PC-9 (cell line): ENCODE measurements at regions not wholly inside any gene's neighbourhood (a gene's known extent, or its start where the extent isn't known, plus 50 kb on each side); places are given as distances from the start of the nearest gene placed in this dataset.

Experiments used
- BruUV-seq: library from RNA; stranded (reverse); fragments of 400-500 nt; replicated peaks from 2 replicates; lab custom pipeline; 2021; lab: Mats Ljungman, UMichigan
- CTCF ChIA-PET: fragments of 300-600 bp; sonication (Branson Sonifier 250); formaldehyde crosslinking; loops from one replicate; lab custom pipeline; 2022; ENCODE audit warnings: antibody characterized with exemption; lab: Charles Lee
- POLR2A ChIA-PET: fragments of 300-600 bp; sonication (Branson Sonifier 250); formaldehyde crosslinking; loops from one replicate; lab custom pipeline; 2022; ENCODE audit warnings: antibody characterized with exemption; ENCODE audit not compliant: unreplicated experiment; lab: Charles Lee
- DNase-seq, 2 experiments: peaks; one replicate each; pipeline versions ENCODE4 v3.0.0 to v3.0.0-alpha.2; 2015 to 2022; ENCODE audit warnings: mixed read lengths in 1 of 2
- H2AFZ ChIP-seq: fragments of 200-600 bp; sonication (generic); 2 replicates; pipeline ENCODE4 v1.8.1; 2017; ENCODE audit warnings: antibody characterized with exemption
- H3F3A ChIP-seq: fragments of 200-600 bp; sonication (generic); 2 replicates; pipeline ENCODE4 v1.8.1; 2017; ENCODE audit warnings: antibody characterized with exemption, mild to moderate bottlenecking, low read depth; ENCODE audit not compliant: insufficient read depth
- H3K27ac ChIP-seq: fragments of 200-600 bp; sonication (generic); 2 replicates; pipeline ENCODE4 v1.6.1; 2016; ENCODE audit warnings: mixed run types
- H3K27me3 ChIP-seq: fragments of 200-600 bp; sonication (generic); 2 replicates; pipeline ENCODE4 v1.6.1; 2016; ENCODE audit warnings: low read depth, mixed run types; ENCODE audit not compliant: insufficient read depth
- H3K36me3 ChIP-seq: fragments of 200-600 bp; sonication (generic); 2 replicates; pipeline ENCODE4 v1.6.1; 2016; ENCODE audit warnings: low read depth, mixed run types
- H3K4me1 ChIP-seq: fragments of 200-600 bp; sonication (generic); replicated peaks from 2 replicates; pipeline ENCODE4 v1.6.1; 2016; ENCODE audit warnings: mixed run types; ENCODE audit not compliant: insufficient read depth
- H3K4me2 ChIP-seq: fragments of 200-600 bp; sonication (generic); 2 replicates; pipeline ENCODE4 v1.6.1; 2017; ENCODE audit warnings: mixed run types
- H3K4me3 ChIP-seq: fragments of 200-600 bp; sonication (generic); 2 replicates; pipeline ENCODE4 v1.6.1; 2016; ENCODE audit warnings: mixed run types
- H3K79me2 ChIP-seq: fragments of 200-600 bp; sonication (generic); 2 replicates; pipeline ENCODE4 v1.6.1; 2017; ENCODE audit warnings: low read depth, mixed run types
- H3K9me2 ChIP-seq: fragments of 200-600 bp; sonication (generic); 2 replicates; pipeline ENCODE4 v1.8.1; 2017; ENCODE audit warnings: mild to moderate bottlenecking; ENCODE audit not compliant: insufficient read depth
- H3K9me3 ChIP-seq: fragments of 200-600 bp; sonication (generic); 2 replicates; pipeline ENCODE4 v1.8.1; 2016; ENCODE audit warnings: low read depth; ENCODE audit not compliant: insufficient read depth
- H4K20me1 ChIP-seq: fragments of 200-600 bp; sonication (generic); 2 replicates; pipeline ENCODE4 v1.8.1; 2017; ENCODE audit not compliant: insufficient read depth
- EZH2 ChIP-seq: fragments of 200-600 bp; sonication (generic); IDR thresholded peaks from 2 replicates; pipeline ENCODE4 v1.8.0; 2017; ENCODE audit warnings: antibody characterized with exemption, low read depth
- intact Hi-C: fragments of 100-400 bp; cut with micrococcal nuclease; formaldehyde crosslinking; loops from one replicate; pipeline ENCODE4 v1.10.0; 2022; ENCODE audit not compliant: unreplicated experiment
- TF ChIP-seq, protein P1 (sequence below): fragments of 200-600 bp; sonication (generic); conservative IDR thresholded peaks from 2 replicates; pipeline ENCODE4 v1.6.1; 2017; ENCODE audit warnings: mixed run types, antibody characterized with exemption, mild to moderate bottlenecking, moderate library complexity

DNA sequence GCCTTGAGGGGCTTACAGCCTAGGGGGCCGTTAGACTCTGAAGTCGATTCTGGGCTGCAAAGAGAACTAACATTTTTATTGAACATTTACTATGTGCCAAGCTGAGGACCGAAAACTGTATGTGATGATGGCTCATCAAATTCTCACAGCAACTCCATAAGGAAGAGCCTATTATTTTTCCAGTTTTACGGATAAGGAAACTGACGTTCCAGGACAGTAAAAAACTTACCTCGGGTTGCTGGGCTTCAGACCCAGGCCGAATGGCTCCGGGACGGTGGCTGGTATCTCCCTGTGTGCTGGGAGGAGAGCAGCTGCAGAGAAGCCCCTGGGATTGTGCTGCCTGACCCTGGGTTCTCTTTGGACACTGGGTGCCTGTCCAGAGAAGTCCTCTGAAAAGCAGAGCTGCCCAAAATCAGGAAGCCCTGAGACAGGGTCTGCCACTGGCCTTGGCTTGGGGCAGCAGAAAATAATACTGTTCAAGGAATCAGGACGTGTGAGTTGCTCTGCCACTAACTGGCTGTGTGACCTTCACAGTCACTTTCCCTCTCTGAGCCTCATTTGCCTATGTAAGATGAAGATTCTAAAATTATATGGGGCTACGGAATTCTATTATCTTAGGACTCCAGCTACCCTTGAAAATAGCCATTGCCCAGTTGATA, 116.3 kb upstream of the CPEB4 start:
- Histone ChIP-seq H4K20me1 (no peaks in the 10 kb centered on the region), H3K9me3 (no peaks in the 10 kb centered on the region), H3K4me1 (0 out of 2 replicates have a peak, but pooled peaks cover 2% of the 10 kb centered on the region), H3K4me3 (no peak overlapping the region), H3K27me3 (no peaks in the 10 kb centered on the region), H3K36me3 (no peaks in the 10 kb centered on the region), H3K79me2 (no peaks in the 10 kb centered on the region), H3K27ac (no peak overlapping the region), H3K4me2 (no peak overlapping the region), H2AFZ (no peak overlapping the region), H3K9me2 (no peaks in the 10 kb centered on the region; the same call in 1 of the 2 replicates), H3F3A (peaks cover 9% of the 10 kb centered on the region; the same call in 1 of the 2 replicates)
- TF ChIP-seq EZH2: no peak
- TF ChIP-seq, protein P1, sequence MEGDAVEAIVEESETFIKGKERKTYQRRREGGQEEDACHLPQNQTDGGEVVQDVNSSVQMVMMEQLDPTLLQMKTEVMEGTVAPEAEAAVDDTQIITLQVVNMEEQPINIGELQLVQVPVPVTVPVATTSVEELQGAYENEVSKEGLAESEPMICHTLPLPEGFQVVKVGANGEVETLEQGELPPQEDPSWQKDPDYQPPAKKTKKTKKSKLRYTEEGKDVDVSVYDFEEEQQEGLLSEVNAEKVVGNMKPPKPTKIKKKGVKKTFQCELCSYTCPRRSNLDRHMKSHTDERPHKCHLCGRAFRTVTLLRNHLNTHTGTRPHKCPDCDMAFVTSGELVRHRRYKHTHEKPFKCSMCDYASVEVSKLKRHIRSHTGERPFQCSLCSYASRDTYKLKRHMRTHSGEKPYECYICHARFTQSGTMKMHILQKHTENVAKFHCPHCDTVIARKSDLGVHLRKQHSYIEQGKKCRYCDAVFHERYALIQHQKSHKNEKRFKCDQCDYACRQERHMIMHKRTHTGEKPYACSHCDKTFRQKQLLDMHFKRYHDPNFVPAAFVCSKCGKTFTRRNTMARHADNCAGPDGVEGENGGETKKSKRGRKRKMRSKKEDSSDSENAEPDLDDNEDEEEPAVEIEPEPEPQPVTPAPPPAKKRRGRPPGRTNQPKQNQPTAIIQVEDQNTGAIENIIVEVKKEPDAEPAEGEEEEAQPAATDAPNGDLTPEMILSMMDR: no peak
- CTCF ChIA-PET: no interaction called here
- intact Hi-C loops: no loop called here
- no peak for DNase-seq
- POLR2A ChIA-PET: interaction anchor here (0.6 to 0.7 kb wide), 2 partner anchors 11 to 104 kb away, joined by 3 to 4 read pairs; no protein-coding TSS in a partner anchor
- no TSS peak for BruUV-seq

DNA sequence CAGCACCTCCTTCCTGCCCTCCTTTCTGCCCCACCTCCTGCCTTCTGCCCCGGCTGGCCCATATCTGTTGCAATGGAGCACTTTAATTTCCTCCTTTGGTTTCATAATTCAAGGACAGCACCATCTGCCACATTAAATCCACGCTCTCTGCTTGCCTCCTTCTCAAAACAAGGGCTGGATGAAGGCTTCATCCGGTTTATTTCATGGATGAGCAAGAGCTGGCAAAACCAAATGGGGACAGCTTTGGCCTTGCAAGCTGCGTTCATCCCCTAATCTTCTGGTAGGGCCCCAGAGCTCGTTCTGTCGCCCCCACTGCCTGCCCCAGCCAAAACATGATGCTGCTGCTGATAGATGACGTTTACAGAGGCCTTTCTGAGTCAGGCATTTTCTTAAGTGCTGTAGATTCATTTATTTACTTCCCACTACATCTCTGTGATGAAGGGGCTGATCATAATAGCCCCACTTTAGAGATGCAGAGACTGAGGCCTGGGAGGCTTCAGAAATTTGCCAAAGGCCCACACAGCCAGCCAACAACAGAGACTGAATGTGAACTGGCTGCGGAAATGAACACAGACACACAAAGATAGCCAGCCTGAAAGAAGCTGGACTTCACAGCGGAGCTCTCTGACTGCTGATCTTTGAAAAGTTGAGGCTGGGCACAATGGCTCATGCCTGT, 115.6 kb upstream of the CPEB4 start:
- intact Hi-C loops: no loop called here
- Histone ChIP-seq H3K27ac (no peak overlapping the region), H3K36me3 (no peaks in the 10 kb centered on the region), H3K27me3 (no peaks in the 10 kb centered on the region), H4K20me1 (no peaks in the 10 kb centered on the region), H3K4me3 (no peak overlapping the region), H3K4me2 (no peak overlapping the region), H3F3A (peaks cover 2% of the 10 kb centered on the region; the same call in 1 of the 2 replicates), H3K9me2 (no peaks in the 10 kb centered on the region; the same call in 1 of the 2 replicates), H2AFZ (no peak overlapping the region), H3K4me1 (no peaks in the 10 kb centered on the region), H3K79me2 (no peaks in the 10 kb centered on the region), H3K9me3 (no peaks in the 10 kb centered on the region)
- POLR2A ChIA-PET: interaction anchor here (0.6 to 0.7 kb wide), 3 partner anchors 11 to 103 kb away, joined by 3 to 4 read pairs (median 3); no protein-coding TSS in a partner anchor
- no peak for DNase-seq
- BruUV-seq: no TSS peak
- CTCF ChIA-PET: no interaction called here
- TF ChIP-seq EZH2: no peak
- TF ChIP-seq, protein P1: no peak

GRCh38 chr5:173774271-173774761, 113.8 kb upstream of the CPEB4 start:
- DNase-seq: no peak
- Histone ChIP-seq H4K20me1 (no peaks in the 10 kb centered on the region), H3K4me3 (no peak overlapping the region), H3K4me1 (peaks cover 14% of the 10 kb centered on the region), H3K27ac (no peak overlapping the region), H3K36me3 (no peaks in the 10 kb centered on the region), H3K9me2 (no peaks in the 10 kb centered on the region; the same call in 1 of the 2 replicates), H3K9me3 (no peaks in the 10 kb centered on the region), H3K79me2 (no peaks in the 10 kb centered on the region), H3K27me3 (no peaks in the 10 kb centered on the region), H3K4me2 (no peak overlapping the region), H2AFZ (no peak overlapping the region), H3F3A (no peaks in the 10 kb centered on the region)
- TF ChIP-seq, protein P1: no peak
- TF ChIP-seq EZH2: no peak
- BruUV-seq: no TSS peak
- POLR2A ChIA-PET: no interaction called here
- CTCF ChIA-PET: no interaction called here
- intact Hi-C loops: no loop called here
